HCT116 (cell line): ENCODE measurements at regions not wholly inside any gene's neighbourhood (a gene's known extent, or its start where the extent isn't known, plus 50 kb on each side); places are given as distances from the start of the nearest gene placed in this dataset.

Source experiments
- ATAC-seq: fragments of 200-7000 bp; cut with Tn5 transposase; 2 replicates; pipeline ENCODE4 v1.9.1; 2020; ENCODE audit warnings: mild to moderate bottlenecking, moderate library complexity
- BruUV-seq: library from RNA; stranded (reverse); fragments of 400-500 nt; replicated peaks from 2 replicates; lab custom pipeline; 2021; lab: Mats Ljungman, UMichigan
- CTCF ChIA-PET: fragments of 300-600 bp; sonication (Branson Sonifier 250); formaldehyde crosslinking; loops from one replicate; lab custom pipeline; 2021; ENCODE audit warnings: antibody characterized with exemption; lab: Charles Lee
- POLR2A ChIA-PET: fragments of 300-600, 350-600 bp; sonication (Branson Sonifier 250); formaldehyde crosslinking; loops from one replicate; lab custom pipeline; 2021; ENCODE audit warnings: antibody characterized with exemption; lab: Charles Lee
- RAD21 ChIA-PET, 2 experiments: fragments of 300-600 bp; sonication (Branson Sonifier 250); formaldehyde crosslinking; loops; one replicate each; lab custom pipeline; 2023; ENCODE audit warnings: low total read pairs in 2 of 2; ENCODE audit not compliant: uncharacterized antibody in 2 of 2, unreplicated experiment in 2 of 2, low non-redundant PET in 1 of 2; lab: Charles Lee
- DNase-seq: peaks from one replicate; pipeline ENCODE4 v3.0.0-alpha.2; 2010; ENCODE audit warnings: low read depth, low spot score
- H2AFZ ChIP-seq: fragments of 200-600 bp; shearing (Covaris generic), sonication (generic); 2 replicates; pipeline ENCODE4 v1.6.1; 2017; ENCODE audit warnings: low read depth, mixed run types, mixed read lengths, antibody characterized with exemption, low read length; ENCODE audit not compliant: poor library complexity, severe bottlenecking
- H3K27ac ChIP-seq: 2 replicates; pipeline ENCODE4 v1.5.1; 2012; ENCODE audit warnings: low read depth, low read length
- H3K27me3 ChIP-seq: fragments of 200-600 bp; sonication (generic); 2 replicates; pipeline ENCODE4 v1.6.1; 2016; ENCODE audit warnings: mixed run types, low read length, mixed read lengths; ENCODE audit not compliant: insufficient read depth
- H3K36me3 ChIP-seq, 2 experiments: fragments of 200-500 bp in 1 of 2; fragments of 200-600 bp in 1 of 2; sonication (Bioruptor generic) in 1 of 2; sonication (generic) in 1 of 2; 2 replicates each; pipeline versions ENCODE4 v1.5.1 to v1.6.1; 2014 to 2016; ENCODE audit warnings: low read length in 2 of 2, inconsistent platforms in 1 of 2, mixed read lengths in 1 of 2, mixed run types in 1 of 2; ENCODE audit not compliant: insufficient read depth in 2 of 2, control insufficient read depth in 1 of 2
- H3K4me1 ChIP-seq, 2 experiments: fragments of 200-600 bp in 1 of 2; sonication (generic) in 1 of 2; 2 replicates each; pipeline versions ENCODE4 v1.5.1 to v1.6.1; 2012 to 2017; ENCODE audit warnings: low read length in 2 of 2, inconsistent platforms in 1 of 2, mild to moderate bottlenecking in 1 of 2, mixed read lengths in 1 of 2, mixed run types in 1 of 2, moderate library complexity in 1 of 2; ENCODE audit not compliant: insufficient read depth in 2 of 2, control insufficient read depth in 1 of 2
- H3K4me2 ChIP-seq: fragments of 200-600 bp; sonication (generic); 2 replicates; pipeline ENCODE4 v1.6.1; 2017; ENCODE audit warnings: mixed run types, low read length, mixed read lengths
- H3K4me3 ChIP-seq, 2 experiments: fragments of 200-600 bp in 1 of 2; sonication (generic) in 1 of 2; replicated peaks in 1 of 2; 2 replicates each; pipeline ENCODE4 v1.5.1; 2011 to 2016; ENCODE audit warnings: low read length in 2 of 2, control low read depth in 1 of 2, low read depth in 1 of 2, mild to moderate bottlenecking in 1 of 2, mixed read lengths in 1 of 2, mixed run types in 1 of 2
- H3K79me2 ChIP-seq: fragments of 200-600 bp; sonication (generic); 2 replicates; pipeline ENCODE4 v1.6.1; 2017; ENCODE audit warnings: mild to moderate bottlenecking, mixed run types, low read length, moderate library complexity, mixed read lengths; ENCODE audit not compliant: insufficient read depth
- H3K9ac ChIP-seq: fragments of 200-600 bp; sonication (generic); 2 replicates; pipeline ENCODE4 v1.6.1; 2016; ENCODE audit warnings: low read length, mixed read lengths
- H3K9me2 ChIP-seq: fragments of 200-600 bp; sonication (generic), shearing (Covaris generic); 2 replicates; pipeline ENCODE4 v1.6.1; 2017; ENCODE audit warnings: mixed run types, mild to moderate bottlenecking, moderate library complexity; ENCODE audit not compliant: insufficient read depth
- H3K9me3 ChIP-seq, 2 experiments: fragments of 200-500 bp in 1 of 2; fragments of 200-600 bp in 1 of 2; sonication (Bioruptor generic) in 1 of 2; sonication (generic) in 1 of 2; 2 replicates each; pipeline ENCODE4 v1.6.1; 2014 to 2017; ENCODE audit warnings: low read length in 2 of 2, mixed read lengths in 2 of 2, inconsistent platforms in 1 of 2, low read depth in 1 of 2, mild to moderate bottlenecking in 1 of 2, mixed run types in 1 of 2, moderate library complexity in 1 of 2; ENCODE audit not compliant: control insufficient read depth in 1 of 2, insufficient read depth in 1 of 2
- H4K20me1 ChIP-seq: fragments of 200-600 bp; sonication (generic), shearing (Covaris generic); 2 replicates; pipeline ENCODE4 v1.6.1; 2017; ENCODE audit warnings: mixed run types, mild to moderate bottlenecking, moderate library complexity; ENCODE audit not compliant: insufficient read depth
- EGR1 ChIP-seq: IDR thresholded peaks from 2 replicates; pipeline ENCODE4 v1.6.1; 2012; ENCODE audit warnings: low read depth
- ELF1 ChIP-seq: IDR thresholded peaks from 2 replicates; pipeline ENCODE4 v1.6.1; 2012; ENCODE audit warnings: low read depth, borderline replicate concordance
- EZH2 ChIP-seq: fragments of 200-600 bp; sonication (generic); IDR thresholded peaks from 2 replicates; pipeline ENCODE4 v1.6.1; 2017; ENCODE audit warnings: antibody characterized with exemption, mixed run types
- EZH2phosphoT487 ChIP-seq: fragments of 200-600 bp; IDR thresholded peaks from 2 replicates; pipeline ENCODE4 v1.6.1; 2018; ENCODE audit warnings: antibody characterized with exemption, borderline replicate concordance
- FOSL1 ChIP-seq: IDR thresholded peaks from 2 replicates; pipeline ENCODE4 v1.6.1; 2012; ENCODE audit warnings: low read depth
- JUND ChIP-seq: IDR thresholded peaks from 2 replicates; pipeline ENCODE4 v1.6.1; 2012
- POLR2A ChIP-seq: IDR thresholded peaks from 2 replicates; pipeline ENCODE4 v1.7.0; 2011; ENCODE audit warnings: borderline replicate concordance; ENCODE audit not compliant: insufficient read depth, insufficient read length; ENCODE audit errors: extremely low read depth
- RAD21 ChIP-seq: IDR thresholded peaks from 2 replicates; pipeline ENCODE4 v1.6.1; 2012; ENCODE audit warnings: low read depth, mild to moderate bottlenecking
- REST ChIP-seq: IDR thresholded peaks from 2 replicates; pipeline ENCODE4 v1.6.1; 2012; ENCODE audit warnings: low read depth
- SIN3A ChIP-seq: IDR thresholded peaks from 2 replicates; pipeline ENCODE4 v1.6.1; 2012; ENCODE audit warnings: low read depth
- SP1 ChIP-seq: IDR thresholded peaks from 2 replicates; pipeline ENCODE4 v1.6.1; 2012; ENCODE audit warnings: low read depth
- SRF ChIP-seq: IDR thresholded peaks from 2 replicates; pipeline ENCODE4 v1.6.1; 2012; ENCODE audit warnings: low read depth
- TCF7L2 ChIP-seq: IDR thresholded peaks from 2 replicates; pipeline ENCODE4 v1.7.0; 2011; ENCODE audit warnings: borderline replicate concordance, inconsistent platforms; ENCODE audit not compliant: insufficient read depth, insufficient read length; ENCODE audit errors: extremely low read depth
- YY1 ChIP-seq: IDR thresholded peaks from 2 replicates; pipeline ENCODE4 v1.6.1; 2011; ENCODE audit warnings: low read length, low read depth, moderate library complexity, mild to moderate bottlenecking; ENCODE audit not compliant: insufficient replicate concordance; ENCODE audit errors: extremely low read depth
- ZNF274 ChIP-seq: fragments of 200-500 bp; sonication (Bioruptor generic); IDR thresholded peaks from 2 replicates; pipeline ENCODE4 v1.6.1; 2014; ENCODE audit warnings: mild to moderate bottlenecking, low read depth, low read length, inconsistent platforms
- intact Hi-C: fragments of 100-400 bp; cut with micrococcal nuclease; formaldehyde crosslinking; loops from 2 replicates; pipeline ENCODE4 v1.10.0; 2022

GRCh38 chr5:120344181-120344580 is 119.9 kb upstream of the PRR16 start:
- Histone ChIP-seq H3K36me3 (no peaks in the 10 kb centered on the region), H3K4me1 (no peaks in the 10 kb centered on the region), H2AFZ (no peak overlapping the region), H3K9me3 (no peaks in the 10 kb centered on the region), H3K9ac (no peak overlapping the region), H4K20me1 (no peaks in the 10 kb centered on the region), H3K4me3 (no peak overlapping the region), H3K79me2 (no peaks in the 10 kb centered on the region), H3K4me2 (no peak overlapping the region), H3K27ac (no peak overlapping the region), H3K9me2 (no peaks in the 10 kb centered on the region), H3K27me3 (no peaks in the 10 kb centered on the region)
- CTCF ChIA-PET: no interaction called here
- ATAC-seq: no peak
- no peak for TF ChIP-seq ELF1
- TF ChIP-seq SIN3A: no peak
- TF ChIP-seq EZH2: no peak
- TF ChIP-seq POLR2A: no peak
- no peak for TF ChIP-seq EZH2phosphoT487
- no peak for TF ChIP-seq REST
- no peak for TF ChIP-seq SP1
- no peak for TF ChIP-seq ZNF274
- TF ChIP-seq RAD21: no peak
- no peak for TF ChIP-seq YY1
- TF ChIP-seq EGR1: no peak
- no peak for TF ChIP-seq FOSL1
- TF ChIP-seq SRF: no peak
- no peak for TF ChIP-seq TCF7L2
- TF ChIP-seq JUND: no peak
- intact Hi-C loops: no loop called here
- no TSS peak for BruUV-seq
- POLR2A ChIA-PET: no interaction called here
- RAD21 ChIA-PET: no interaction called here
- no peak for DNase-seq
